HG02610 (cell line): ENCODE measurements at regions not wholly inside any gene's neighbourhood (a gene's known extent, or its start where the extent isn't known, plus 50 kb on each side); places are given as distances from the start of the nearest gene placed in this dataset.
"Not testable (repeated sequence)": the region's sequence is repeated elsewhere in the genome, so short reads cannot be mapped to it uniquely, and the experiment has no call there.

Experiments used
- ATAC-seq: cut with Tn5 transposase; IDR thresholded peaks from one replicate; pipeline ENCODE4 v1.9.1; 2021; ENCODE audit warnings: mild to moderate bottlenecking, moderate library complexity; ENCODE audit not compliant: unreplicated experiment

GRCh38 chr5:29561564-29561963 is 1631.9 kb upstream of the CDH6 start:
- ATAC-seq: no peak

- ATAC-seq: no peak
These were observed 1643.0 kb upstream of the CDH6 start for GRCh38 chr5:29550523-29550922.

GRCh38 chr5:29548262-29548661 is 1645.2 kb upstream of the CDH6 start:
- ATAC-seq: no peak

GRCh38 chr5:29547236-29547865 is 1646.1 kb upstream of the CDH6 start:
- peak; percentile 67 for ATAC-seq

GRCh38 chr5:29543501-29543900 is 1650.0 kb upstream of the CDH6 start:
- ATAC-seq: no peak

GRCh38 chr5:29524227-29524626 is 1669.3 kb upstream of the CDH6 start:
- ATAC-seq: no peak

- ATAC-seq: no peak
These were observed 1675.3 kb upstream of the CDH6 start for GRCh38 chr5:29518176-29518575.

GRCh38 chr5:29516224-29516623 is 1677.3 kb upstream of the CDH6 start:
- ATAC-seq: no peak

GRCh38 chr5:29508131-29508530 is 1685.4 kb upstream of the CDH6 start:
- ATAC-seq: no peak

- ATAC-seq: no peak
These were observed 1689.1 kb upstream of the CDH6 start for GRCh38 chr5:29504411-29504810.

- no peak for ATAC-seq
These were observed 1694.6 kb upstream of the CDH6 start for GRCh38 chr5:29498860-29499259.

GRCh38 chr5:29498412-29498811 is 1695.1 kb upstream of the CDH6 start:
- ATAC-seq: no peak

GRCh38 chr5:29485333-29485732 is 1708.2 kb upstream of the CDH6 start:
- no peak for ATAC-seq

- ATAC-seq: no peak
These were observed 1723.9 kb upstream of the CDH6 start for GRCh38 chr5:29469581-29469980.

- ATAC-seq: no peak
These were observed 1731.2 kb upstream of the CDH6 start for GRCh38 chr5:29462241-29462640.

- no peak for ATAC-seq
These were observed 1732.4 kb upstream of the CDH6 start for GRCh38 chr5:29460971-29461559.

GRCh38 chr5:29451004-29451403 is 1742.5 kb upstream of the CDH6 start:
- ATAC-seq: not testable (repeated sequence)

GRCh38 chr5:29414681-29415080 is 1778.8 kb upstream of the CDH6 start:
- no peak for ATAC-seq

- no peak for ATAC-seq
These were observed 1780.5 kb upstream of the CDH6 start for GRCh38 chr5:29412979-29413378.

GRCh38 chr5:29402270-29402669 is 1791.2 kb upstream of the CDH6 start:
- ATAC-seq: no peak

GRCh38 chr5:29389993-29390392 is 1803.5 kb upstream of the CDH6 start:
- no peak for ATAC-seq

GRCh38 chr5:29387384-29387783 is 1806.1 kb upstream of the CDH6 start:
- no peak for ATAC-seq

GRCh38 chr5:29382780-29383179 is 1810.7 kb upstream of the CDH6 start:
- no peak for ATAC-seq
